ENCODE measurements at regions not wholly inside any gene's neighbourhood (a gene's known extent, or its start where the extent isn't known, plus 50 kb on each side); places are given as distances from the start of the nearest gene placed in this dataset.

- no peak for TF ChIP-seq CTCF (IDR thresholded peaks at IDR 0.05)
- no peak for TF ChIP-seq ZFX (IDR thresholded peaks at IDR 0.05; ENCODE audit: borderline replicate concordance)
Measured at GRCh38 chr10:3554121-3554522, 230.9 kb downstream of the KLF6 start.

Measured in 22Rv1 (cell line).